Hepatocyte (in vitro differentiated cells): ENCODE measurements at regions not wholly inside any gene's neighbourhood (a gene's known extent, or its start where the extent isn't known, plus 50 kb on each side); places are given as distances from the start of the nearest gene placed in this dataset.

Source experiments
- DNase-seq: peaks from one replicate; pipeline ENCODE4 v3.0.0-alpha.2; 2016; ENCODE audit warnings: low spot score
- H2AFZ ChIP-seq: fragments of 200-600 bp; sonication (generic); 2 replicates; pipeline ENCODE4 v1.6.0; 2016; ENCODE audit warnings: antibody characterized with exemption, mild to moderate bottlenecking
- H3K27ac ChIP-seq: fragments of 200-600 bp; sonication (generic); 2 replicates; pipeline ENCODE4 v1.5.1; 2016; ENCODE audit warnings: mild to moderate bottlenecking
- H3K27me3 ChIP-seq: fragments of 200-600 bp; sonication (generic); 2 replicates; pipeline ENCODE4 v1.6.1; 2016
- H3K36me3 ChIP-seq: fragments of 200-600 bp; sonication (generic); replicated peaks from 2 replicates; pipeline ENCODE4 v1.5.1; 2016; ENCODE audit warnings: low read depth; ENCODE audit not compliant: insufficient read depth
- H3K4me1 ChIP-seq: fragments of 200-600 bp; sonication (generic); 2 replicates; pipeline ENCODE4 v1.5.1; 2016; ENCODE audit warnings: mild to moderate bottlenecking, moderate library complexity; ENCODE audit not compliant: insufficient read depth
- H3K4me2 ChIP-seq: fragments of 200-600 bp; sonication (generic); 2 replicates; pipeline ENCODE4 v1.6.0; 2016
- H3K4me3 ChIP-seq: fragments of 200-600 bp; sonication (generic); 2 replicates; pipeline ENCODE4 v1.5.1; 2016; ENCODE audit warnings: mild to moderate bottlenecking
- H3K79me2 ChIP-seq: fragments of 200-600 bp; sonication (generic); 2 replicates; pipeline ENCODE4 v1.6.0; 2017; ENCODE audit warnings: mild to moderate bottlenecking
- H3K9me2 ChIP-seq: fragments of 200-600 bp; sonication (generic); replicated peaks from 2 replicates; pipeline ENCODE4 v1.6.0; 2017; ENCODE audit warnings: mild to moderate bottlenecking; ENCODE audit not compliant: insufficient read depth
- H3K9me3 ChIP-seq: fragments of 200-600 bp; sonication (generic); 2 replicates; pipeline ENCODE4 v1.5.1; 2016; ENCODE audit warnings: low read depth, mild to moderate bottlenecking
- H4K20me1 ChIP-seq: fragments of 200-600 bp; sonication (generic); 2 replicates; pipeline ENCODE4 v1.6.0; 2016; ENCODE audit warnings: mild to moderate bottlenecking; ENCODE audit not compliant: insufficient read depth, poor library complexity, severe bottlenecking
- EZH2 ChIP-seq: fragments of 200-600 bp; sonication (generic); IDR thresholded peaks from 2 replicates; pipeline ENCODE4 v1.6.1; 2016; ENCODE audit warnings: antibody characterized with exemption, mild to moderate bottlenecking, borderline replicate concordance
- EZH2phosphoT487 ChIP-seq: fragments of 200-600 bp; sonication (generic); IDR thresholded peaks from one replicate; pipeline ENCODE4 v1.6.1; 2018; ENCODE audit warnings: antibody characterized with exemption, mild to moderate bottlenecking, low read depth, moderate library complexity; ENCODE audit not compliant: unreplicated experiment, severe bottlenecking
- WGBS: methylation state at CpG from one replicate; pipeline ENCODE4 v1.1.6; 2016; ENCODE audit warnings: low lambda C conversion rate; ENCODE audit errors: missing lambda C conversion rate; 5-methylcytosine and 5-hydroxymethylcytosine counted together
- TF ChIP-seq, protein P1 (sequence below): fragments of 200-600 bp; sonication (generic); IDR thresholded peaks from 2 replicates; pipeline ENCODE4 v1.5.1; 2016; ENCODE audit warnings: antibody characterized with exemption, mild to moderate bottlenecking; ENCODE audit not compliant: poor library complexity

DNA sequence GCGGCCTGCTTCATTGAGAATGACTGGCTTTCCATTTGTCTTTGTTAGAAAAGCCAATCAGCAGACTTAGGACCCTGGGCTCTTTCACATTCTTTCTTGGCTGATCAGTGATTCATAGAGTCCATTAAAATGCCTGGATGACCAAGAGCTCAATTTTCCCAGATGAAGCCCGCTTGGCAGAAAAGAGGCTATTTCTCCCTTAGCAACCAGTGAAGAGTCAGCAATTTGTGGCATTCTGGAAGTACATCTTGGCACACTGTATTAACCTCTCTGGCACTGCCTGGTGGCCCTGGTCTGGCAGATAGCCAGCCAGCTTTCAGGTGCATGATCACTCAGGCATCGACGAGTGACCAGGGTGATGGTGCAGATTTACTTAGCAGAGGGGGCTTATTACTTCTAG, 145.7 kb upstream of the PLAAT1 start:
- no peak overlapping the region for H3K4me3 ChIP-seq
- no peaks in the 10 kb centered on the region for H4K20me1 ChIP-seq
- H3K9me2 ChIP-seq, result no peaks in the 10 kb centered on the region
- no peaks in the 10 kb centered on the region for H3K79me2 ChIP-seq
- H3K4me1 ChIP-seq, result no peaks in the 10 kb centered on the region
- no peaks in the 10 kb centered on the region for H3K9me3 ChIP-seq
- no peak overlapping the region for H3K27ac ChIP-seq
- TF ChIP-seq EZH2phosphoT487 (no peak), EZH2 (no peak)
- TF ChIP-seq, protein P1, sequence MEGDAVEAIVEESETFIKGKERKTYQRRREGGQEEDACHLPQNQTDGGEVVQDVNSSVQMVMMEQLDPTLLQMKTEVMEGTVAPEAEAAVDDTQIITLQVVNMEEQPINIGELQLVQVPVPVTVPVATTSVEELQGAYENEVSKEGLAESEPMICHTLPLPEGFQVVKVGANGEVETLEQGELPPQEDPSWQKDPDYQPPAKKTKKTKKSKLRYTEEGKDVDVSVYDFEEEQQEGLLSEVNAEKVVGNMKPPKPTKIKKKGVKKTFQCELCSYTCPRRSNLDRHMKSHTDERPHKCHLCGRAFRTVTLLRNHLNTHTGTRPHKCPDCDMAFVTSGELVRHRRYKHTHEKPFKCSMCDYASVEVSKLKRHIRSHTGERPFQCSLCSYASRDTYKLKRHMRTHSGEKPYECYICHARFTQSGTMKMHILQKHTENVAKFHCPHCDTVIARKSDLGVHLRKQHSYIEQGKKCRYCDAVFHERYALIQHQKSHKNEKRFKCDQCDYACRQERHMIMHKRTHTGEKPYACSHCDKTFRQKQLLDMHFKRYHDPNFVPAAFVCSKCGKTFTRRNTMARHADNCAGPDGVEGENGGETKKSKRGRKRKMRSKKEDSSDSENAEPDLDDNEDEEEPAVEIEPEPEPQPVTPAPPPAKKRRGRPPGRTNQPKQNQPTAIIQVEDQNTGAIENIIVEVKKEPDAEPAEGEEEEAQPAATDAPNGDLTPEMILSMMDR, result no peak
- no peaks in the 10 kb centered on the region for H3K36me3 ChIP-seq
- 83% methylated on average over 4 of the region's 4 CpGs for WGBS
- no peak overlapping the region for H3K4me2 ChIP-seq
- no peak overlapping the region for H2AFZ ChIP-seq
- DNase-seq, result no peak
- no peaks in the 10 kb centered on the region for H3K27me3 ChIP-seq

DNA sequence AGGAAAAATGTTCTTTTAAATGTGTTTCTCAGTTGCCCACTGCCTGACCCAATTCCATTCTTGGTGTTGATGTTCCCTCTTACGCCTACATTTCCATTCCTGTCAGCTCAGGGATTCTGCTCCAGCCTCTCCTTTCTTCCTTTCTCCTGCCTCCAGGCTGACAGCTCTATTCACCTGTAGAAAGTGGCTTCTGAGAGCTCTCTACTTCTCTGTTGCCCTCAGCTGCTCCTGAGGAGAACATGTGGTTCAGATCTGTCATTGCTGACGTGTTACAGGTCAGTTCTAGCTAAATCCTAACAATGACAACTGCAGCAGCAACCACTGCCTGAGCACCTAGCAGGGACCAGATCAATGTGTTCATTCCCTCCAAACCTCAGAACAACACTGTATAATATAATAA, 144.9 kb upstream of the PLAAT1 start:
- DNase-seq, result no peak
- Histone ChIP-seq H2AFZ (no peak overlapping the region), H3K4me1 (no peaks in the 10 kb centered on the region), H3K9me2 (no peaks in the 10 kb centered on the region), H3K36me3 (no peaks in the 10 kb centered on the region), H3K79me2 (no peaks in the 10 kb centered on the region), H3K4me2 (no peak overlapping the region), H3K27ac (no peak overlapping the region), H3K4me3 (no peak overlapping the region), H4K20me1 (no peaks in the 10 kb centered on the region), H3K9me3 (no peaks in the 10 kb centered on the region), H3K27me3 (no peaks in the 10 kb centered on the region)
- TF ChIP-seq, protein P1, result no peak
- 68% methylated on average over 2 of the region's 2 CpGs for WGBS

DNA sequence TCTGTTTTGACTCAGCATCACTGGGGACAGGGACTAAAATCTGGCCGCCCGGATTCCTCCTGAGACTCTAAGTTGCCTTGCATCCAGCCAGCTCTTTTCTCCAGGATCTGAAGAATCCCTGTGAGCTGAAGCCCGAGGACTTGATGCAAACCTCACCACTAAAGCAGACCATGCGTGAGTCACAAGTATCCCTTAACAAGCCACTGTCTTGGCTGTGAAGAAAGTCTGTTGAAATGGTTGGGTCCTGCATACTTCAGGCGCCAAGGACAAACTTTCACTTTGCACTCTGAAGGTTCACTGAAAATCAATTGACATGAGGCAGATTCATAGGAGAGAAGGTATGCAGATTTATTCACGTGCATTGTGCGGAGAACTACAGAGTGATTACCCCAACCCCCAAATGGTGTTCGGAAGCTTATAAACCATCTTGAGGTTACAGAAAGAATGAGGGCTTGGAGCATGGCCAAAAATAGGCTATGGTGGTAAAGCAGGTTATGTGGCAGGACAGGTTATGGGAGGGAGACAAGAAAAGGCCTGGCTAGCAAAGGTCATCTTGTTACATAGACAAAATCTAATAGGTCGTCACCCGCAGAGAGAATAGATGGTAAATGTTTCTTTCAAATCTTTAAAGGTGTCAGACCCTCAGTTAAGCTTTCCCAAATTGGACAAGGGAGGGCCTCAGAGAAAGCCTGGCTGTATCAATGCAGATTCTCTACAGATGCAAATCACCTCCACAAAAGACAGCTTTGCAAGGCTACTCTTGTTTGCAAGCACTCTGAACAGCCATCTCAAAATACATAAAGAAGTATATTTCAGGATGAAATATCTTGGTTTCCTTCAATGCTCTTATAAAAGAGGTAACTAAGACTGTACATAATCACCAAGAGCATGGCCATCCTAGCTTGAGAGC, 126.3 kb upstream of the PLAAT1 start:
- Histone ChIP-seq H3K79me2 (no peaks in the 10 kb centered on the region), H3K27me3 (no peaks in the 10 kb centered on the region), H3K4me3 (no peak overlapping the region), H3K4me2 (no peak overlapping the region), H3K36me3 (no peaks in the 10 kb centered on the region), H3K4me1 (no peaks in the 10 kb centered on the region), H3K9me3 (no peaks in the 10 kb centered on the region), H3K9me2 (no peaks in the 10 kb centered on the region), H2AFZ (no peak overlapping the region), H4K20me1 (no peaks in the 10 kb centered on the region), H3K27ac (no peak overlapping the region)
- DNase-seq, result no peak
- TF ChIP-seq EZH2 (no peak), EZH2phosphoT487 (no peak)
- TF ChIP-seq, protein P1, result no peak
- WGBS, result 84% methylated on average over 10 of the region's 10 CpGs
